ENCODE measurements at regions not wholly inside any gene's neighbourhood (a gene's known extent, or its start where the extent isn't known, plus 50 kb on each side); places are given as distances from the start of the nearest gene placed in this dataset.

GRCh38 chr12:90292183-90292582, 583.5 kb upstream of the ATP2B1 start:
- Histone ChIP-seq H3K4me1 (ENCODE audit: control insufficient read depth, extremely low read depth, insufficient read depth, low read length) (no peaks in the 10 kb centered on the region), H3K36me3 (ENCODE audit: control insufficient read depth, insufficient read depth, low read length) (no peaks in the 10 kb centered on the region), H3K27ac (ENCODE audit: insufficient read depth, low read length) (no peak overlapping the region), H4K20me1 (ENCODE audit: control insufficient read depth, extremely low read depth, insufficient read depth, low read length) (no peaks in the 10 kb centered on the region), H3K9me3 (ENCODE audit: control insufficient read depth, insufficient read depth, low read depth, low read length) (no peaks in the 10 kb centered on the region), H3K27me3 (ENCODE audit: control insufficient read depth, insufficient read depth, low read length) (no peaks in the 10 kb centered on the region), H3K4me3 (replicated peaks in 1 of 4; ENCODE audit: control extremely low read depth in 1 of 4, insufficient read depth in 1 of 4, low read depth in 3 of 4, low read length in 4 of 4) (no peak overlapping the region), H3K4me2 (ENCODE audit: extremely low read depth, insufficient read depth, low read length) (no peak overlapping the region), H2AFZ (ENCODE audit: low read length) (no peak overlapping the region), H3K9ac (ENCODE audit: insufficient read depth, low read length) (no peak overlapping the region), H3K79me2 (ENCODE audit: control insufficient read depth, insufficient read depth, low read length) (no peaks in the 10 kb centered on the region)
- DNase-seq (ENCODE audit: low read depth in 2 of 2): no peak
- no peak for TF ChIP-seq EZH2 (IDR thresholded peaks at IDR 0.05; ENCODE audit: low read length, missing control alignments)
- no peak for TF ChIP-seq CTCF (conservative IDR thresholded peaks at IDR 0.05 in 1 of 2, IDR thresholded peaks at IDR 0.05 in 1 of 2; ENCODE audit: low read depth in 1 of 2, low read length in 2 of 2)

- H3K9ac ChIP-seq (ENCODE audit: insufficient read depth, low read length): no peak overlapping the region
- no peak overlapping the region for H3K4me3 ChIP-seq (replicated peaks in 1 of 4; ENCODE audit: control extremely low read depth in 1 of 4, insufficient read depth in 1 of 4, low read depth in 3 of 4, low read length in 4 of 4)
- no peak overlapping the region for H3K4me2 ChIP-seq (ENCODE audit: extremely low read depth, insufficient read depth, low read length)
- TF ChIP-seq CTCF (conservative IDR thresholded peaks at IDR 0.05 in 1 of 2, IDR thresholded peaks at IDR 0.05 in 1 of 2; ENCODE audit: low read depth in 1 of 2, low read length in 2 of 2) (no peak), EZH2 (IDR thresholded peaks at IDR 0.05; ENCODE audit: low read length, missing control alignments) (no peak)
- peak in 1 of 2 donors; percentile 3 for DNase-seq (ENCODE audit: low read depth in 2 of 2)
- no peaks in the 10 kb centered on the region for H3K9me3 ChIP-seq (ENCODE audit: control insufficient read depth, insufficient read depth, low read depth, low read length)
- H4K20me1 ChIP-seq (ENCODE audit: control insufficient read depth, extremely low read depth, insufficient read depth, low read length): no peaks in the 10 kb centered on the region
- H3K27ac ChIP-seq (ENCODE audit: insufficient read depth, low read length): no peak overlapping the region
- H3K4me1 ChIP-seq (ENCODE audit: control insufficient read depth, extremely low read depth, insufficient read depth, low read length): no peaks in the 10 kb centered on the region
- H3K79me2 ChIP-seq (ENCODE audit: control insufficient read depth, insufficient read depth, low read length): no peaks in the 10 kb centered on the region
- no peaks in the 10 kb centered on the region for H3K27me3 ChIP-seq (ENCODE audit: control insufficient read depth, insufficient read depth, low read length)
- no peaks in the 10 kb centered on the region for H3K36me3 ChIP-seq (ENCODE audit: control insufficient read depth, insufficient read depth, low read length)
- no peak overlapping the region for H2AFZ ChIP-seq (ENCODE audit: low read length)
These were observed 582.6 kb upstream of the ATP2B1 start for GRCh38 chr12:90290980-90291975.

GRCh38 chr12:90287585-90287984, 578.9 kb upstream of the ATP2B1 start:
- Histone ChIP-seq H3K4me1 (ENCODE audit: control insufficient read depth, extremely low read depth, insufficient read depth, low read length) (no peaks in the 10 kb centered on the region), H3K36me3 (ENCODE audit: control insufficient read depth, insufficient read depth, low read length) (no peaks in the 10 kb centered on the region), H2AFZ (ENCODE audit: low read length) (no peak overlapping the region), H3K79me2 (ENCODE audit: control insufficient read depth, insufficient read depth, low read length) (no peaks in the 10 kb centered on the region), H3K27me3 (ENCODE audit: control insufficient read depth, insufficient read depth, low read length) (no peaks in the 10 kb centered on the region), H3K27ac (ENCODE audit: insufficient read depth, low read length) (no peak overlapping the region), H3K4me2 (ENCODE audit: extremely low read depth, insufficient read depth, low read length) (no peak overlapping the region), H4K20me1 (ENCODE audit: control insufficient read depth, extremely low read depth, insufficient read depth, low read length) (no peaks in the 10 kb centered on the region), H3K9ac (ENCODE audit: insufficient read depth, low read length) (no peak overlapping the region), H3K9me3 (ENCODE audit: control insufficient read depth, insufficient read depth, low read depth, low read length) (no peaks in the 10 kb centered on the region), H3K4me3 (replicated peaks in 1 of 4; ENCODE audit: control extremely low read depth in 1 of 4, insufficient read depth in 1 of 4, low read depth in 3 of 4, low read length in 4 of 4) (no peak overlapping the region)
- no peak for TF ChIP-seq CTCF (conservative IDR thresholded peaks at IDR 0.05 in 1 of 2, IDR thresholded peaks at IDR 0.05 in 1 of 2; ENCODE audit: low read depth in 1 of 2, low read length in 2 of 2)
- no peak for TF ChIP-seq EZH2 (IDR thresholded peaks at IDR 0.05; ENCODE audit: low read length, missing control alignments)
- peak in 1 of 2 donors; percentile 5 for DNase-seq (ENCODE audit: low read depth in 2 of 2)
